ENCODE measurements at regions not wholly inside any gene's neighbourhood (a gene's known extent, or its start where the extent isn't known, plus 50 kb on each side); places are given as distances from the start of the nearest gene placed in this dataset.

DNA sequence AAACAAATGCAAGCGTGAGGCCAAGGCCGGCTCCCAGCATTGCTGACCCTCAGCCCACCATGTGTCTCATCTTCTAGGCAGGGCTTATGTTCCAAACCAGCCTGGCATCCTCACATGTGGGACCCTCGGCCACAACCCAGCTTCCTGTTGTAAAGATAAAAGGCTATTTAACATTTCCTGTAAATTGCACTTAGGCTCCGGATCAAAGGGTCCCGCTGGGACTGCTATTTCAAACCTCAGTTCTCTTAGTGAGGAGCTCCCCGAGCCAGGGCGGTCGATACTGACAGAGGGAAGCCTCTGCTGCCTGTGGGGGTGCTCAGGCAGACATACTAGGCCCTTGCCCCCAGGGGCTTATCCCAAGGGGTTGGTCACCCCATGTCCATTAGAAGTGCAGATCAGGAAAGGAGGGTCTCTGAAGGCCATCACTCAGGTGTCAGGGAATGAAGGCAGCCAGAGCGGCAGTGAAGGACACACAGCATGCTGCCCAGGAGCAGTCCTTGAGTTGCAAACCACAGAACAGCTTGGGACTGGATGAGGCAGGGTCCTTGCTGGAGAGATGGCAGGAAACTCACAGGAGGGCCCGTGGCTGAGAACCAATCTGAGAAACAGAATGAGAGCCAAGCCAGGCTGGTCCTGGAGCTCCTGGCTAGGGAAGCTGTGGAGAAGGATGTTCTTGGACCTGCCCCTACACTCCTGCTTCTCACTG, 239.9 kb downstream of the TLE3 start:
- TF ChIP-seq RCOR1 (IDR thresholded peaks at IDR 0.05; ENCODE audit: low read depth, low read length) (no peak), RARB (CRISPR knock-in tag; IDR thresholded peaks at IDR 0.05) (no peak), KDM5A (IDR thresholded peaks at IDR 0.05) (no peak), FOXS1 (CRISPR knock-in tag; IDR thresholded peaks at IDR 0.05) (no peak)
